ENCODE measurements at regions not wholly inside any gene's neighbourhood (a gene's known extent, or its start where the extent isn't known, plus 50 kb on each side); places are given as distances from the start of the nearest gene placed in this dataset.

- no peak for TF ChIP-seq SP2 (IDR thresholded peaks at IDR 0.05; ENCODE audit: low read length)
- no peak for TF ChIP-seq SUZ12 (IDR thresholded peaks at IDR 0.05; ENCODE audit: low read length)
- no peak for TF ChIP-seq SAP30 (IDR thresholded peaks at IDR 0.05; ENCODE audit: insufficient read depth, insufficient replicate concordance, low read length)
- TF ChIP-seq ASH2L (IDR thresholded peaks at IDR 0.05; ENCODE audit: low read length), result no peak
These were observed 102.7 kb downstream of the GPR37 start (continued) for GRCh38 chr7:124662937-124663336.
